ENCODE measurements at regions not wholly inside any gene's neighbourhood (a gene's known extent, or its start where the extent isn't known, plus 50 kb on each side); places are given as distances from the start of the nearest gene placed in this dataset.

- Histone ChIP-seq H3F3A (ENCODE audit: insufficient read depth) (no peaks in the 10 kb centered on the region), H3K79me2 (ENCODE audit: insufficient read depth, low read length) (no peaks in the 10 kb centered on the region), H3K4me2 (ENCODE audit: low read depth, low read length, poor library complexity, severe bottlenecking) (no peak overlapping the region), H3K9me3 (ENCODE audit: insufficient read depth, low read length) (no peaks in the 10 kb centered on the region), H4K20me1 (ENCODE audit: low read depth, low read length) (no peaks in the 10 kb centered on the region), H3K9ac (ENCODE audit: low read length) (no peak overlapping the region), H2AFZ (ENCODE audit: low read depth, low read length, severe bottlenecking) (no peak overlapping the region), H3K9me2 (replicated peaks; ENCODE audit: insufficient read depth, low read length) (no peaks in the 10 kb centered on the region), H3K27me3 (ENCODE audit: low read length) (no peaks in the 10 kb centered on the region), H3K27ac (ENCODE audit: low read depth, low read length) (no peak overlapping the region), H3K4me3 (ENCODE audit: insufficient read depth, low read length, poor library complexity, severe bottlenecking) (no peak overlapping the region), H3K36me3 (ENCODE audit: low read length) (no peaks in the 10 kb centered on the region)
- TF ChIP-seq CTCF (IDR thresholded peaks at IDR 0.05; ENCODE audit: insufficient read depth, low read length, poor library complexity, severe bottlenecking) (no peak), EZH2phosphoT487 (conservative IDR thresholded peaks at IDR 0.05; ENCODE audit: low read length) (no peak)
Measured at GRCh38 chr4:84085986-84086385, 413.1 kb downstream of the NKX6-1 start.

- H3K9ac ChIP-seq (ENCODE audit: low read length) = no peak overlapping the region
- H2AFZ ChIP-seq (ENCODE audit: low read depth, low read length, severe bottlenecking) = no peak overlapping the region
- TF ChIP-seq CTCF (IDR thresholded peaks at IDR 0.05; ENCODE audit: insufficient read depth, low read length, poor library complexity, severe bottlenecking) (no peak), EZH2phosphoT487 (conservative IDR thresholded peaks at IDR 0.05; ENCODE audit: low read length) (no peak)
- H3K9me2 ChIP-seq (replicated peaks; ENCODE audit: insufficient read depth, low read length) = no peaks in the 10 kb centered on the region
- no peak overlapping the region for H3K4me3 ChIP-seq (ENCODE audit: insufficient read depth, low read length, poor library complexity, severe bottlenecking)
- H4K20me1 ChIP-seq (ENCODE audit: low read depth, low read length) = no peaks in the 10 kb centered on the region
- no peak overlapping the region for H3K4me2 ChIP-seq (ENCODE audit: low read depth, low read length, poor library complexity, severe bottlenecking)
- no peaks in the 10 kb centered on the region for H3K36me3 ChIP-seq (ENCODE audit: low read length)
- no peak overlapping the region for H3K27ac ChIP-seq (ENCODE audit: low read depth, low read length)
- no peaks in the 10 kb centered on the region for H3F3A ChIP-seq (ENCODE audit: insufficient read depth)
- no peaks in the 10 kb centered on the region for H3K27me3 ChIP-seq (ENCODE audit: low read length)
- H3K9me3 ChIP-seq (ENCODE audit: insufficient read depth, low read length) = no peaks in the 10 kb centered on the region
- no peaks in the 10 kb centered on the region for H3K79me2 ChIP-seq (ENCODE audit: insufficient read depth, low read length)
Measured at GRCh38 chr4:84070289-84070688, 428.8 kb downstream of the NKX6-1 start.

DNA sequence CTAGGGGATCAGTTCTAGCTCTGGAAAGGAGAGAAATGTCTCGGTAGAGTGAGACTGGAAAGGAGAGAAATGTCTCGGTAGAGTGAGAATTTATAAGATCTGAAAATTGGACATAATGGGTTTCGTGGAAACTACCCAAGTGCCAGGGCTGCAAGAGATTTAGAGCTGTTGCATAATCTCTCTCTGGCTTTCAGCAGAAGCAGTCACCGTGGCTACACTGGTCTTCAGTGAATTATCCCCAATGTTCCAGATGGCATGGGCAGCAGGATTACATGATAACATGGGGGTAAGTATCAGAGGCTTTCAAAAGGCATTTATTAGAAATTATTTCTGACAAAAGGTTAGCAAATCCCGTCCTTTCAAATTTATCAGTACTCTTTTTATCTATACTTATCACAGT, 435.5 kb downstream of the NKX6-1 start:
- Histone ChIP-seq H3K36me3 (ENCODE audit: low read length) (no peaks in the 10 kb centered on the region), H3K9me2 (replicated peaks; ENCODE audit: insufficient read depth, low read length) (no peaks in the 10 kb centered on the region), H2AFZ (ENCODE audit: low read depth, low read length, severe bottlenecking) (no peak overlapping the region), H3K27me3 (ENCODE audit: low read length) (no peaks in the 10 kb centered on the region), H3K9me3 (ENCODE audit: insufficient read depth, low read length) (no peaks in the 10 kb centered on the region), H4K20me1 (ENCODE audit: low read depth, low read length) (no peaks in the 10 kb centered on the region), H3K27ac (ENCODE audit: low read depth, low read length) (no peak overlapping the region), H3K9ac (ENCODE audit: low read length) (no peak overlapping the region), H3K79me2 (ENCODE audit: insufficient read depth, low read length) (no peaks in the 10 kb centered on the region), H3K4me3 (ENCODE audit: insufficient read depth, low read length, poor library complexity, severe bottlenecking) (no peak overlapping the region), H3F3A (ENCODE audit: insufficient read depth) (no peaks in the 10 kb centered on the region), H3K4me2 (ENCODE audit: low read depth, low read length, poor library complexity, severe bottlenecking) (no peak overlapping the region)
- no peak for TF ChIP-seq EZH2phosphoT487 (conservative IDR thresholded peaks at IDR 0.05; ENCODE audit: low read length)
- no peak for TF ChIP-seq CTCF (IDR thresholded peaks at IDR 0.05; ENCODE audit: insufficient read depth, low read length, poor library complexity, severe bottlenecking)

DNA sequence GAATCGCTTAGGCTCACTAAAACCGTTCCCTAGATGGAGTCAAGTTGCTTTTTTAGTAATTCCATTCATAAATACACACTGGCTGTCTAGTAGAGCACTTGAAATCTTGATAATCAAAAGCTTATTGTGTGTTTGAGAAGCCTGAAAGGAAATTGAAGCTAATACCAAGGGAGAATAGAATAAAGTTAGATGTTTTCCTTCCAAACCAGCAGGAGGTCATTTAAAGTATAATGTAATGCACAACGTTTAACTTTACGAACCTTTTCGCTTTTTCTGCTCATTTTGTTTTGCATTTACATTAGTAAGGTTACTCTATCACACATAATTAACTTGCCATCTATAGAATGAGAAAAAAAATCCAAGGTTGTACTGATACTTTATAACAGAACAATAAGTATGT, 440.9 kb downstream of the NKX6-1 start:
- H3K27me3 ChIP-seq (ENCODE audit: low read length) = no peaks in the 10 kb centered on the region
- no peaks in the 10 kb centered on the region for H3K79me2 ChIP-seq (ENCODE audit: insufficient read depth, low read length)
- no peaks in the 10 kb centered on the region for H3K9me2 ChIP-seq (replicated peaks; ENCODE audit: insufficient read depth, low read length)
- H3K9ac ChIP-seq (ENCODE audit: low read length) = no peak overlapping the region
- no peaks in the 10 kb centered on the region for H4K20me1 ChIP-seq (ENCODE audit: low read depth, low read length)
- no peak overlapping the region for H3K27ac ChIP-seq (ENCODE audit: low read depth, low read length)
- H2AFZ ChIP-seq (ENCODE audit: low read depth, low read length, severe bottlenecking) = no peak overlapping the region
- no peak for TF ChIP-seq CTCF (IDR thresholded peaks at IDR 0.05; ENCODE audit: insufficient read depth, low read length, poor library complexity, severe bottlenecking)
- TF ChIP-seq EZH2phosphoT487 (conservative IDR thresholded peaks at IDR 0.05; ENCODE audit: low read length) = no peak
- H3K4me2 ChIP-seq (ENCODE audit: low read depth, low read length, poor library complexity, severe bottlenecking) = no peak overlapping the region
- no peak overlapping the region for H3K4me3 ChIP-seq (ENCODE audit: insufficient read depth, low read length, poor library complexity, severe bottlenecking)
- H3F3A ChIP-seq (ENCODE audit: insufficient read depth) = no peaks in the 10 kb centered on the region
- no peaks in the 10 kb centered on the region for H3K9me3 ChIP-seq (ENCODE audit: insufficient read depth, low read length)
- H3K36me3 ChIP-seq (ENCODE audit: low read length) = no peaks in the 10 kb centered on the region

Data from SU-DHL-6 (cell line).